Upper lobe of left lung (tissue), 4 donors: ENCODE measurements at regions not wholly inside any gene's neighbourhood (a gene's known extent, or its start where the extent isn't known, plus 50 kb on each side); places are given as distances from the start of the nearest gene placed in this dataset.

Experiments
- EP300 ChIP-seq, 4 donors: sonication (generic); formaldehyde crosslinking; IDR thresholded peaks; one replicate each; pipeline ENCODE4 v1.5.1; 2017; ENCODE audit warnings: antibody characterized with exemption in 4 of 4, control low read depth in 2 of 4
- POLR2AphosphoS5 ChIP-seq, 2 donors: sonication (generic); formaldehyde crosslinking; IDR thresholded peaks; one replicate each; pipeline ENCODE4 v1.5.1; 2017; ENCODE audit warnings: antibody characterized with exemption in 2 of 2
- TF ChIP-seq, protein P1 (sequence below), 6 experiments: fragments of 450-650 bp in 4 of 6; fragments of 200-600 bp in 2 of 6; sonication (generic) in 2 of 6; IDR thresholded peaks; one replicate each; pipeline ENCODE4 v1.5.1; 2016 to 2019; ENCODE audit warnings: antibody characterized with exemption in 6 of 6

- no peak for TF ChIP-seq POLR2AphosphoS5 (IDR thresholded peaks at IDR 0.05)
- TF ChIP-seq, protein P1, sequence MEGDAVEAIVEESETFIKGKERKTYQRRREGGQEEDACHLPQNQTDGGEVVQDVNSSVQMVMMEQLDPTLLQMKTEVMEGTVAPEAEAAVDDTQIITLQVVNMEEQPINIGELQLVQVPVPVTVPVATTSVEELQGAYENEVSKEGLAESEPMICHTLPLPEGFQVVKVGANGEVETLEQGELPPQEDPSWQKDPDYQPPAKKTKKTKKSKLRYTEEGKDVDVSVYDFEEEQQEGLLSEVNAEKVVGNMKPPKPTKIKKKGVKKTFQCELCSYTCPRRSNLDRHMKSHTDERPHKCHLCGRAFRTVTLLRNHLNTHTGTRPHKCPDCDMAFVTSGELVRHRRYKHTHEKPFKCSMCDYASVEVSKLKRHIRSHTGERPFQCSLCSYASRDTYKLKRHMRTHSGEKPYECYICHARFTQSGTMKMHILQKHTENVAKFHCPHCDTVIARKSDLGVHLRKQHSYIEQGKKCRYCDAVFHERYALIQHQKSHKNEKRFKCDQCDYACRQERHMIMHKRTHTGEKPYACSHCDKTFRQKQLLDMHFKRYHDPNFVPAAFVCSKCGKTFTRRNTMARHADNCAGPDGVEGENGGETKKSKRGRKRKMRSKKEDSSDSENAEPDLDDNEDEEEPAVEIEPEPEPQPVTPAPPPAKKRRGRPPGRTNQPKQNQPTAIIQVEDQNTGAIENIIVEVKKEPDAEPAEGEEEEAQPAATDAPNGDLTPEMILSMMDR (IDR thresholded peaks at IDR 0.05): no peak
- TF ChIP-seq EP300 (IDR thresholded peaks at IDR 0.05): no peak
Measured at GRCh38 chr12:9264546-9264945, 56.4 kb upstream of the PZP start.
